Fibroblast of peridontal ligament (primary cell): ENCODE measurements at regions not wholly inside any gene's neighbourhood (a gene's known extent, or its start where the extent isn't known, plus 50 kb on each side); places are given as distances from the start of the nearest gene placed in this dataset.

Experiments used
- DNase-seq: peaks from one replicate; pipeline ENCODE4 v3.0.0-alpha.2; 2010; ENCODE audit errors: extremely low read depth

DNA sequence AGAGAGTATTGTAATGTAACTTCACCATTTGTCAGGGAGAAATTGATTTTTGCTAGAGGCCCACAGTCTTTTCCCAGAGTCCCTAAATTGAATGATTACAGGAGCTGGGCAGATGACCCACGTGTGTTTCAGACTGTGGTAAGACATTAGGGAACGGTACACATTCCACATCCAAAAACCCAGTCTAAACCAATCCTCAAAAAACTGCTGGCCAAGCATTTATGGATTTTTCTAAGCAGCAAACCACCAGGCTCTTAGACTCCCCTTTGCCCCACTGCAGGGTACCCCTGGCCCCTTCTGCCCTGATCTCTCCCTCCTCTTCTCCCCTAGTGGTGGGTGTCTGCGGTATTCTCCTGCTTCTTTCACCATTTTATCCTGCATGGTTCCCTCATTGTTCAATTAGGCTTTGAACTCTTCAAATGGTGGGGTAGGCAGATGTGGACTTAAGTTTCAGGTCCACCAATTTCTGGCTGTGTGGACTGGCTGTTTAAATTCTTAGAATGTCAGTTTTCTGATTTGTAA lies 135.5 kb upstream of the SORCS3 start:
- DNase-seq: no peak

DNA sequence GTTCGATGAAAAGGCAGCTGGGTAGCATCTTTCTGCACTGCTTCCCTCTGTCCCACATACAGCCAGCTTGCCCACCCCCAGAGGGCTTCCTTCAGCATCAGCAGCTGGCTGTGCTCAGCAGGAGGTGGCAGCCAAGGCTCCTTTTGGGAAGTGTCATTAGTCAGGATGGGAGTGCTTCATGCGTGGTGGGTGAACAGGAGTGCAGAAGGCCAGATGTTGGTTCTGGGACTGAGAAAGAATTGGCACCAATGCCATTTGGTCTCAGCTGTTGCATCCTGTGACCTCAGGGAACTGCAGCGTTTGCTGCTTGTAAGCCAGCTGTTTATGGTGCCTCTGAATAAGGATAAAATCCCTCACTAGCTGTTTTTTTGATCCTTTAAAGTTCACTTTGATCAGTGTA lies 131.1 kb upstream of the SORCS3 start:
- no peak for DNase-seq

DNA sequence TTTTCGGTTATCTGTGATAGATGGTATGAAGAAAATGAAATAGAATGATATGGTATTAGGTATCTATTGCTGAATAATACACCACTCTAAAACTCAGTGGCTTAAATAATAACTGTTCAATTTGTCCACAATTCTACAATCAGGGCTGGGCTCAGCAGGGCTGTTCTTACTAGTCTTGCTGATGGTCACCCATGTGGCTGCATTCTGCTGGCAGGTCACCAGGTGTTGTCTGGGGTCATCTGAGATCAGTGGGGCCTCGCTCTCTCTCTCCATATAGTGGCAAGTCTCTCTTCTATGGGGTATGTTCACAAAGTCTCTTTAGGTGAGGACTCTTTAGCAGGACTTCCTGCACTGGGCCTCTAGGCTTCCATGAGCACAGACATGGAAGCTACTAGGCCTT lies 130.4 kb upstream of the SORCS3 start:
- no peak for DNase-seq

DNA sequence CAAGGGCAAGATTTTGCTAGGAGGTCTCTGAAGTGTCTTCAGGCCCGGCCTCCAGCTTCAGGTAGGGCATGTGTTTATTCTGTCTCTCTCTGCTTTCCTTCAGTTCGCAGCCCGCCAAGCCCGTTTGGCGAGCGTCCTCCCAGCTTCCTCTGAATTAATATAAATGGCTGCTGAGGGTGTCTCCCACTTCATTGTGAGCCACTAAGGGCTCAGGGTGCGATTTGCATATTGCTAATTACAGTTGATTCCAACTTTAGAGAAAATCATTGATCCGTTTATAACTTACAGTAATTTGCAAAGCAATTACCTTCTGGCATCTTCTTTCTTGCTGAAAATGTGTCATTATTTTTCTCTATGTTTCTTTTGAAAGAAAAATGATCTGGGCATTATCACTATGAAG lies 128.3 kb upstream of the SORCS3 start:
- DNase-seq: no peak

DNA sequence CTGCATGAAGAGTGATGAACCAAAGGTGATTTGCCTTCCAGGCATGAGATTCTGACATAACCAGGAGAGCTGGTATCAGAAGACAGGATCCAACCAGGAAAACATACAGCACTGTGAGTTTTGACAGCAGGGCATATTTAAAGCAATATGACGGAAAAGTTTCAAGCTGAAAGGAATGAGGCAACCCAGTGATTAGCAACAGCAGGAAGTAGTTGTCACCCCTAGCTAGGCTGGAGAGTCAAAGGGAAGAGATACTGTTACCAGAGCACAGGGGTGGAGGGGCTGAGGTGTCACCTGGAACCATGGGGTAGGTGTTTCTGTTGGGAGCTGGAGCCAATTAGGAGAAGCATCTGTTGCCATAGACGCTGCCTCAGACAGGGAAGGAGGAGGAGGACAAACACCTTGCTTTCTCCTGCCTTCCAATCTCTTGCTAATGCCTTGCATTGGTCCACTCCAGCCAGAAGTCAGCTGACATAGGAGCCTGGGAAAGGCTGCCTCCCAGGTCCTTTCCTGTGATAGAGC lies 125.4 kb upstream of the SORCS3 start:
- no peak for DNase-seq

DNA sequence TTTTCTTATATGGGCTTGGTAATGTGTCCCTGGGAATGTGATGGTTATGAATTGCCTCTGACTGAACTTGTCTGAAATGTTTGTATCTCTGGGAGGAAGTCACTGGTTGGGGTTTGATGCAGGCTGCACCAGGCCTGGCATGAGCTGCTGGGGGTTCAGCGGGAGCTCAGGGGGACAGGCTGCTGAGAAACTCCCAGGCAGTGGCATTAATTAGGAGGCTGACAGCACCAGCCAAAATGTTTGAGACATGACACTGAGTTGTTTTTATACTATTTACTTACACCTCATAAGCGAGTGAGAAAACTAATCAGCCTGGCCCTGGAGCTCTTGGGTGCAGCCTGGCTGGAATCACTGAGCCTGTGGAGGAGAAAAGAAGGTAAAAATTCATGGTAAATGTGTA lies 124.1 kb upstream of the SORCS3 start:
- DNase-seq: no peak

DNA sequence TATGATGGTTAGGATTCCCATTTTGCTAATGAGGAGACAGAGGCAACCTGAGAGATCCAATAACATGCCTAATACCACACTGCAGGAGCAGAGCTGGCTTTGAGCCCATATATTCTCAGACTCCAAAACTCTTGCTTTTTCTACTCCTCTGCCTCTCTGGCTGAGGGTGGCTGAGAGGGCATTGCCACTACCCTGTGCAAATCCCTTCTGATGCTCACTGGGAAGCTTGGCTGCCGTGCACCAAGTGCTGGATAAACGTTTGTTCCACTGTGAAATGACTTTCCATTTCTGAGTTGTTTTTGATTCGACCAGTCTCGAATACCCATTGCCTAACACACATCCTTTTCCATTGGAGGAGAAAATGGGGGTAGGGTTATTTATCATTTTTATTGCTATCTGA lies 123.1 kb upstream of the SORCS3 start:
- no peak for DNase-seq

DNA sequence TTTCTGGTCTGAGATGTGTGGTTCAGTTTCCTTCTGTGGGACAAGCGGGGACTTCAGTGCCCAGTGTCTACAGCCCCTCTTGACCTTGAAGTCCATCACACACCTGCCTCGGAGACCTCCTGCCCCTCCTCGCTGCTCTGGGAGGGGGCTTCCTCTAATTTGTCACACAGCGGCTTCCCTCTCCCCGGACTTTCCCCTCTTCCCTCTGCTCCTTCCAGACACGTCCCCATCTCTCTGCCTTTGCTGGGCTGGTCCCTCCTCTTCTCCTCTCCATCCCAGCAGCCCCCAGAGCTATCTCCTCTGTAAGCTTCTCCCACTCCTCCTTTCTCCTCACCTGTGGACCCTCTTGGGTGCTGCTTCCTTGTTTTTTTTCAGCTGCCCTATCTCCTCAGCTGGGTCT lies 122.2 kb upstream of the SORCS3 start:
- DNase-seq: no peak

DNA sequence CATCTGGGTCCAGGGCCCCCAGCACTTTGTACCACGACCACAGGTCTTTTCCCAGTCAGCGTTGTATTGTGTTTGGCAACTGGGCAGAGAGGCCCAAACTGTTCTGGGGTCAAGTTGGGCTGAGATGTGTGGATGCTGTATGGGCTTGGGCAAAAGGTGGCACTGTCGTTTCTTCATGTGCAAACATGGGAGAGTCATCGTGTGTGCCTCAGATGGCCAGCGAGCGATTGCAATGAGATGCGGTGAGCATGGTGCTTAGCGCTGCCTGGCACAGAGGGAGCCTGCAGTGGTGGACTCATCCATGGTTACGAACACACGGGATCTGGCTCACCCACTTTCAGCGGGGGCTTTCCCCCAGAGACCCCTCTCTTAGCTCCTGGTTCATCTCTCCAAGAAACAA lies 120.4 kb upstream of the SORCS3 start:
- no peak for DNase-seq

DNA sequence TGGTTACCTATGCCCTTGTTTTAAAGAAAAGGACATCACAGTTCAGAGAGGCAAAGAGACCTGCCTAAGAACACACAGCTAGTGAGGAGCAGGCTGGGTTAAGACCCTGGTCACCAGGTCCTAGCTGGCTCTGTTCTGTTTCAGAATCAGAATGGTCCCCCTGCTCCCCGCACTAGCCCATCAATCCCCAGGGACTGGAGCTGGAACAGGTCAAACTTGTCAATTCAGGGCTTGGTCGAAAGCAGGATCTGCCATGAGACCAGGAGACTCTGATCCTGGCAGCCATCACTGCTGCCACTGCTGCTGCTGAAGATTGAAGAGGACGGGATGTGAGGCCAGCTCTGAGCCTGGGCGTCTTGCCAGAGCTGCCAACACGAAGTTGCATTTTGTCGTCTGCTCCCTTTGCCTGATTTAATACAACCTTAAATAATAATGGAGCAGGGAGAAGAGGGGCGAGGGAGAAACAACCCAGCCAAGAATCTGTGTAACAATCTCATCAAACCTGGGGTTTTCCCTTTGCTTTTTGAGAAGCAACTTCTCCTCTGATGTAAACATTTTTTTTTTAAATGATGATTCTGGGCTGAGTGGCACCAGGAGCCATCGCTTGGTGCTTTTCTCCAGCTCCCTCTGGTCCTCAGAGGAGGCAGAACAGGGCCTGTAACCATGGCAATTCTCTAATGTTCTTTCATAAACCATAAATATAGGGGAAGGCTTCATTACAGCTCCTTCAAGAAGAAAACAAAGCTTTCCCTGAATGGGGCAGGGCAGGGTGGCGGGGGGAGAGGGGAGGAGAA lies 119.0 kb upstream of the SORCS3 start:
- DNase-seq: no peak

DNA sequence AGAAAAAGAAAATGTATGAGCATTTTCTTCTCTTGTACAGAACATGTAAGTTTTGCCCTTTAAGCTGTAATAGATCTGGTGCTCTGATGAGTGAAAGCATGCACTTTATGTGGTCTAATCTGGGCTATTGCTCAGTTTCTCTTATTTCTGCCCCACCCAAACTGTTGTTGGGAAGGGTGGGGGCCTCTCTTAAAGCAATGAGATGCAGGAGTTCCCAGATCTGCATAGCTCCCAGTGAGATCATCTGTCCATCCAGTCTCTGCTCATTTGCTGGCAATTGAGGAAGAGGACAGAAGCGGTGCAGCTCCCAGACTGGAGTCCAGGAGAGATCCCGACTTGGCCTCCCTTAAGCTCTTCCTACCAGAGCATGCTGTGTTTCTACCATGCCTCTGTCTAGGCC lies 114.9 kb upstream of the SORCS3 start:
- no peak for DNase-seq

DNA sequence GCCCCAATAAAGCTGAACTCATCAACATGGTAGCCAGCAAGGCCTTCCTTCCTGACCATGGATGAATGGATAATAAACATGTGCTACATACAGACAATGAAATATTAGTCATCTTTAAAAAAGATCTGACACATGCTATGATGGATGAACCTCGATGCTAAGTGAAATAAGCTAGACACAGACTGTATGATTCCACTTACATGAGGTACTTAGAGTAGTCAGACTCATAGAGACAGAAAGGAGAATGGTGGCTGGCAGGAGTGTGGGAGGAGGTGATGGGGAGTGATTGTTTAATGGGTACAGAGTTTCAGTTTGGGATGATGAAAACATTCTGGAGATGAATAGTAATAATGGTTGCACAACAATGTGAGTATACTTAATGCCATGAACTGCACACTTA lies 114.1 kb upstream of the SORCS3 start:
- DNase-seq: no peak

DNA sequence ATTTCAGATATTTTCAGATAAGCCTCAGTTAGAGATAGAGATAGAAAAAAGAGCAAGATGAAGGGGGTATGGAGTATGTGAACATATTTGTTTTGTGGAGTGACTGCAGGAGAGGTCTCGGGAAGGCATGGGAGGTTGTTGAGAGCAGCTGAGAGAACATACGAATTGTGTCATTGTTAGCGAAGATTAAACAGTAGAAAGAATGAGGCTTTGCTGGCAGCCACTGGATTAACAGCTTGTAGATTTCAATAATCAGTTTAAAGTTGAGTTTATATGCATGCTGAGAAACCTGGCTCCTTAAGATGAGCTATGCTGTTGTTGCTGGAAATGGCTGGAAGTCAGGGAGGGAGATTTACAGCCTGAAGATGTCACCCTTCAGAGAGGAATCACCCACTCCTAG lies 100.9 kb upstream of the SORCS3 start:
- no peak for DNase-seq

DNA sequence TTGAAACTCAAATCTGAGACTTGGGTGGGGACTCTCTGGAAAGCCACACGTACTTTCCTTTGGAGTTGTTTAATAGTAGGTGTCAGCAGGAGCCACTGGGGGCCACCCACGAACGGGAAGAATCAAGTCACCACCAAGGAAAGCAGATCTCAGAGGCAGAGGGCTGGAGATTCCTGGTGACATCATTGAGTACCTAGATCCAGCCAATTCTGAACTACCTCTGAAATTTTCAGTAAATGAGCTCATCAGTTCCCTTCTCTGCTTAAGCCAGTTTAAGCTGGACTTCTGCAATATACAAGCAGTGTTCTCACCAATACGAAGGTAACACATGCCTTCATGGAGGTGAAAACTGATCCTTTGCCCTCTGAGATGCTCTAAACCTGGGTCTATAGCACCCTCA lies 99.3 kb upstream of the SORCS3 start:
- no peak for DNase-seq

DNA sequence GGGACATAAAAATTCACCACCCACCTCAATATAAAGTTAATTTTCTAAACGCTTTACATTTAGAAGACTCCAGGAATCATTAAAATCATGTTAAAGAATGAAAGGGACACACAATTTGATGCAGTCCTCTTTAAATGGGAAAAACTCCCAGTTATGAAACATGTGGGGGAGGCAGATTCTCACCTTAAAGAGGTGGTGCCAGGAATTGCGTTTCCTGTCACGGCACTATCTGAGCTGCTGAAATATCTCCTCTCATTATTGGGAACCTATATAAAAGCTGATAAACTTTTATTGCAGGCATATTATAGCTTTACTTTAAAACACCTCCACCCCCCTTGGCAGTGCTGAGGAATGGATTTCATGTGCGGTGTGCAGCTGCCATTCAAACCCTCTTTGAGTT lies 94.8 kb upstream of the SORCS3 start:
- no peak for DNase-seq

DNA sequence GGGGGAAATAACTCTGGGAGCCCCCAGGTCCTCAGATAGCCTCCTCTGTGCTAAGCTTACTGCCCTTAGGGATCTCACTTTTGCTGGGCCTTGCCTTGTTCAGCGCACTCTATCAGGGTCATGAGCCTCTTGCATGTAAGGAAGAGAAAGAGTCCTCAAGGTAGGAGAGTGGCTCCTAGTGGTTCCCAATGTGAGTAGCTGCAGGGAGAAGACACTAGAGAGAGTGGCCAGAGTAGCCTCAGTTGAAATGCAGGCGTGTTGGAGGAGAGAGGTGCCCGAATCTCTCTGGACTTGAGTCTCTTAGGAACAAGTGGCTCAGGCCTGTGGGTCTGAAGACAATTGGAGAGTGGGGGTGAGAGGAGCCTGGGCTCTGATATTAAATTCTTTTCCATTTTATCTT lies 94.3 kb upstream of the SORCS3 start:
- no peak for DNase-seq

DNA sequence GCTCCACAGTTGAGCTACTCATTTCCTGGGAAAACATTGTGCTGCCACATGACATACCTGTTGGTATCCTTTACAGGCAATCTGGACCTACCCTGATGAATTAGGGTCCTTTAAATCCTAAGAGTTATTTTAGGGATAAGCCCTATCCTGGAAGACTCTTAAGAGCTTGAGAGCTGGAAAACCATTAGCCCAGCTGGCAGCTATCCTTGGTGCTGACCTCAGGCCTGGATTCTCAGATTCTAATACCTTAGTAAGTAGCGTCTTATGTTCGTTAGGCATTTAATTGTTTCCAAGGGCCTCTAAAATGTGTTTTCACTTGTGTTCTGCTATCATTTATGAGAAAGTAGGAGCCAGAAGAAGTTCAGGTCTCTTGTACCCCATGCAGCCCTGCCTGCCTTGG lies 93.0 kb upstream of the SORCS3 start:
- peak; percentile 4 for DNase-seq

DNA sequence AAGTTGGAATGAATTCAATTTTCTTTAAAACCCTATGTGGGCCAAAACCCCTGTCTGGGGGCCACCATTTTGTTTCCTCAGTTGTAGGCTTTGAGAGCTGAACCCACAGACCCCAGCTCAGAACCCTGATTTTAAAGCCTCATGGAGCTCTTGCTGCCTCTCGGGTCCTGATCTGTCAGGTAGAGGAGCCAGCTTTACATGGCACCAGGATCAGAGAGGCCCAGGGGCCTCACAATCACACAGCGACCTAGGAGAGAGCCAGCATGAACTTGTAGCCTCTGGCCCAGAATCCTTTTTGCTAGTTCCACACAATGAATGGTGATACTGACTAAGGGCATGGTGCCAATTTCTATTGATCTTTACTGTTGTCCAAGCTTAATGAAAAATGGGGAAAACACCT lies 84.3 kb upstream of the SORCS3 start:
- no peak for DNase-seq

DNA sequence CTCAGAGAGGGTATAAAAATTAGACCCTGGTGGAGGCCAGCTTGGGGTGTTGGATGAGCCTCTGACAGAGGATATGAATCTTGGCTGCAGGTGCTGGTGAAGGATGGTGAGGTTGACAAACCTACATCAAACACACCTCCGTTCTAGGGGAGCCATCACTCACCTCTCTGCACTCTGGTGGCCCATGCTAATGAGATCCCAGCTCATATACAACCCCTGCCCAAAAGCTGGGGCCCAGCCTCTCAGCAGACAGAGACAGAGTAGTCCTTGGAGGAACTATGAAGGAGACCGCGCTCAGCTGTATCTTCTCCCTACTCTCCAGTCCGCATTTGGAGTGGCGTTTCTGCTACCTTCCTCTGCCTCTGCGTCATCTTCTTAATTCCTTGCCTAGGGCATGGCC lies 83.1 kb upstream of the SORCS3 start:
- DNase-seq: no peak

DNA sequence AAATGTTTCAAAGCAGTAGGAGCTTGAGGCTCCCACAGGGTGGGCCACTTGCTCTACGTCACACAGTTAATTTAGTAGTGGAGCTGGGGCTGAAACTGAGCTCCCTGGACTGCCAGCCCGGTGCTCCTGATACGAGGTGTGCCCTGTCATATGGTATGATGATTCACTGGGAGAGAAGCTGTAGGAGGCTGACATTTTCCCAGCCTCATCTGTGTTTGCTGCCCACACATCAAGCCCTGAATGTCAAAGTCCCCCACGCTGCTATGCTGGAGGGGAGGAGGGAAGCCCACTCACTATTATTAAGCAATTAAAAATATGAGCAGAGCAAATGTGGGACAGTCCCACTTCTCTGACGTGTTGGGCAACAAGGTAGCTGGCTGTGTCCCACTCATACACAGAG lies 81.2 kb upstream of the SORCS3 start:
- DNase-seq: no peak

DNA sequence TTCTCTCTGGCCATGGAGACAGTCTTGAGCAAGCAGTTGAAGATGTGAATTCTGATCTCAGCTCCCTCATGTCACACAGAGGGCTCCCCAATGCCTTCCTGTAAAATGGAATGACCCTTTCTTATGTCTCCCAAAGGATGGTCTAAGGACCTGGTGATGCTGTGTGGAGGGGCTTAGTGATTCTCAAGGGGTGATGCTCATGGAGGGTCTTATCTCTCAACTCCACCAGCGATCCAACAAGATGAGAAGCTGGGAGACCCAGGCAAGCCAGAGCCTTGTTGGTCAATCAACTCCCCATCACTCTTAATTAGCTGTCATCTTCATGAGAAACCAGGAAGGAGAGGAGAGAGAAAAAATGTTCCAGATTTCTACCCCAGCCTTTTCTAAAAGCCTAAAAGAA lies 78.0 kb upstream of the SORCS3 start:
- no peak for DNase-seq

DNA sequence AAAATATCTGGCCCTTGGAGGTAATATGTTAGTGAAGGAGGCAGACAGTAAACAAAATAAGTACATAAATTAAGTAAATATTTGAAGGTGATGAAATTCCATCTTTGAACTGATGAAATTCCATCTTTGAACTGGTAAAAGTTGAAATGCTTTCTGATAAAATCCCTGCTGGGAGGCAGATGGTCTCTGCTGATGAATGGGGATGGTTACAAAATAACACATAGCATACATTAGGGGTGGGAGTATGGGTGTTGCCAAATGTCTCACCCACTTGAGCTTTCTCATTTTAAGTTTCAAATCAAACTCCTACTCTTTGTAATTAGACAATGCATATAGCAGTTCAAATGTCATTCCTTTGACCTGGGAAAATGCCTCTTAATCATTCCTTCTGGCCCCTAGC lies 77.5 kb upstream of the SORCS3 start:
- no peak for DNase-seq

DNA sequence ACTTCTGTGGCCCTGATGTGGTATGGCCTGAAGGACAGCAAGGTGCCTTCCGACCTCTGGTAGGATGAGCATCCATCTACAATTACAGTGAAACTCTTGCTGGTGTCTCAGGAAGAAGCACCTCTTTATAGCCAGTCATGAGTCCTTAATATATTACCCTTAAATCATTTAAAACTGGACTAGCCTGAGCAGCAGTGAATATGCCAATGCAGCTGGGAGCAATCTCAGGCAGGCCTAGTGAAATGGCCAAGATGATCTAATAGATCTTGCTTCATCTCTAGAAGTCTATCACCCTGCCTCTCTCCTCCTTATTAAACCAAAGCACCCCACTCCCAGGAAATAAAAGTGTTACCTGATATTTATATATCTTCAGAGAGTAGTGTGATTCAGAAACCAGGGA lies 66.7 kb upstream of the SORCS3 start:
- DNase-seq: no peak

DNA sequence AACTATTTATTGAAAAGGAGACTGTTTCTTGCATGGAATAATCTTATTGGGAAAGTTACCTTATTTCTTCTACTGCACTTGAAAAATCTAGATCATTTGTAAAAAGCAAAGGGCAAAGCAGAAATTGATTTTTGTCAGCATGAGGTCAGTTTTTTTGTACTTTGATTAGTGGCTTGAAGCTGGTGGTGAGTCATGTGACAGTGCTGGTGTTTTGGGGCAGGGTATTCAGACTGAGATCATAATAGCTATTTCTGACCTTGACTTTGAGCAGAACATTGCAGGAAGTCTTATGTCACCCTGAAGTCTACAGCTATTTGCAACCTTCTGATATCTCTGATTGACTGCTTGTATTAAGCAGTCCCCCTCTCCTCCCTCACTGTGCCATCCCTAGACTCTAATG lies 66.3 kb upstream of the SORCS3 start:
- DNase-seq: no peak
